COLO829 (cell line): ENCODE measurements at regions not wholly inside any gene's neighbourhood (a gene's known extent, or its start where the extent isn't known, plus 50 kb on each side); places are given as distances from the start of the nearest gene placed in this dataset.
A peak's percentile ranks its signal among the peaks of the same experiment; 100 is the strongest.

Experiments used
- DNase-seq: peaks from one replicate; pipeline ENCODE4 v3.0.0; 2012; ENCODE audit warnings: low spot score

GRCh38 chr4:15130441-15130840 lies 128.2 kb downstream of the CPEB2 start:
- DNase-seq: no peak

DNA sequence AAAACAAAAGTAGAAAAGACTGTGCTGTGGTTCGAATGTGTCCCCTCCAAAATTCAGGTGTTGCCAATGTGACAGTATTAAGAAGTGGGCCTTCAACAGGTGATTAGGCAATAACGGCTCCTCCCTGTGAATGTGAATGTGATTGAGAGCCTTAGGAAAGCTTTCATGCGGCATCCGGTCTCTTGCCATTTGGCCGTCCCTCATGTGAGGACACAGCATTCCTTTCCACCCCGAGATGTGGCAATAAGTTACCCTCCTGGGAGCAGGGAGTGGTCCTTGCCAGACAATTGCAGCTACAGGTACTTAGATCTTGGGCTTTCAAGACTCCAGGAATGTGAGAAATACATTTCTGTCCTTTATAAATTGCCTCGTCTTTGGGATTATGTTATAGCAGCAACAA lies 129.3 kb downstream of the CPEB2 start:
- no peak for DNase-seq

DNA sequence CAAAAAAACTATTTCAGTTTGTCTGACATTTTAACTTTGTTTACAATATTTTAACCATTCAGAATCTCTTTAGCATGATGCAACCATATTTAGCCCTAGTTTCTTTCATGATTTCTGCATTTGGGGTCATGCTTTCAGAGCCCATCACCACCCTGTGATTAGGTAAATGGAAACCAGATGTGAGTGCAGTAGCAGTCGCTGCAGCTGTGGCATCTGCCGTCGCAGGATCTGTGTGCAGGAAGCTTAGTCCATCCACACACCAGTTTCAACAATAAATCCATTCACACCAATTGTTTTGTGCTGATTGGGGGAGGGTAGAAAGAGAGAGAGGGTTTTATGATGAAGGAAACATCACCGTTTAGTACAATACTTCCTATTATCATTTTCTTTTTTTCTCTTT lies 130.5 kb downstream of the CPEB2 start:
- peak; percentile 7 for DNase-seq

- no peak for DNase-seq
Observed at GRCh38 chr4:15139599-15139998, 137.3 kb downstream of the CPEB2 start.

DNA sequence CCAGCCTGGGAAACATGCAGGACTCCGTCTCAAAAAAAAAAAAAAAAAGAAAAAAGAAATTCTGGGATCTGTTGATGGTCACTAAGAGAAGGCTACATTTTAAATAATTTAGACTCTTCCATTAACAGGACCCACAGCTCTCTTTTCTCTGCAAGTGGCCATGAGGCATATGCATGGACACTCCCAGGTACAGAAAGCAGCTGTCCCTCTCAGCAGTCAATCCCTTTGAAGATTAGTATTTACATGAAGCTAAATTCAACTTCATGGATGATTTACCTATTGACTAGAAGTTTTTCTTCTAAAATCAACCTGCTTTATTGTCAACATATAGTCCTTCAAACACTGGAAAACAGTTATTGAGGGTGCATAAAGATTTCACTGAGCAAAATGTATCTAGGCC lies 139.9 kb downstream of the CPEB2 start:
- DNase-seq: no peak

- no peak for DNase-seq
Observed at GRCh38 chr4:15143551-15143950, 141.3 kb downstream of the CPEB2 start.

GRCh38 chr4:15144249-15144966 lies 142.1 kb downstream of the CPEB2 start:
- no peak for DNase-seq

- DNase-seq: no peak
Observed at GRCh38 chr4:15144967-15145295, 142.7 kb downstream of the CPEB2 start.

DNA sequence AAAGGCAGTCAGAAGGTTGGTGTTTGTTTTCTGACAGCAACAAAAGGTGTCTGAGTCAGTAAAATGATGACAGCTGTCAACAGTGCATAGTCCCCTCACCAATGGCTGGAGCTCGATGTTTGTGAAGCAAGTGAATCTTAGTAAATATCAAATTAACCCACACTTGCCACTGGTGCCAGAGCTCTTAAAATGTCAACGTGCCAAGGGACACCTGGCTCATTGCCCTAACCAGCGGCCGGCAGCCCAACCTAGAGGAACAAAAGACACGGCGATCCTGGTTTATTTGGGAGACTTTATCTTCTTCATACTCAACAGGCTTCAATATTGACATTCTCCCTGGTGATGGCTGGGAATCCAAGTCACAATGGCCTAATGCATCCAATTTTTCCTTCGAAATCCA lies 143.4 kb downstream of the CPEB2 start:
- no peak for DNase-seq

DNA sequence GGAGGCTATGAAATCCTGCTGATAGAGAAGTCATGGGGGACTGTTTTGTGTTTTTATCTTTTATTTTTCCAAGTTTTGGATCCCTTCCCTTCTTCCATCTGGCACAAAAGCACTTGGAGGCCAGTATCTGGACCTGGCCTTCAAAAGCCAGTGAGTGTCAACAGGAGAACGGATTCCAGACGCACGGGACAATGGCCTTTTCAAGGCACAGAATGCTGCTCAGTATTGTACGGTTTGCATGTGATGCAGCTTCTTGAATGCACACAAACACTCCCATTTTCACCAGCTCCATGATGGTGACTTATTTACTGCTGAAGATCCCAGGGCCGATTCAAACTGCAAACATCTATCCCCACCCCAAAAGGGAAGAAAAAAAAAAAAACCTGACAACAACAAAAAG lies 145.4 kb downstream of the CPEB2 start:
- DNase-seq: no peak

- no peak for DNase-seq
Observed at GRCh38 chr4:15148199-15148598, 145.9 kb downstream of the CPEB2 start.

- no peak for DNase-seq
Observed at GRCh38 chr4:15148691-15149090, 146.4 kb downstream of the CPEB2 start.

GRCh38 chr4:15149234-15149838 lies 147.1 kb downstream of the CPEB2 start:
- DNase-seq: no peak

- DNase-seq: peak; percentile 45
Observed at GRCh38 chr4:15149839-15150592, 147.7 kb downstream of the CPEB2 start.

GRCh38 chr4:15150631-15151030 lies 148.3 kb downstream of the CPEB2 start:
- DNase-seq: no peak

DNA sequence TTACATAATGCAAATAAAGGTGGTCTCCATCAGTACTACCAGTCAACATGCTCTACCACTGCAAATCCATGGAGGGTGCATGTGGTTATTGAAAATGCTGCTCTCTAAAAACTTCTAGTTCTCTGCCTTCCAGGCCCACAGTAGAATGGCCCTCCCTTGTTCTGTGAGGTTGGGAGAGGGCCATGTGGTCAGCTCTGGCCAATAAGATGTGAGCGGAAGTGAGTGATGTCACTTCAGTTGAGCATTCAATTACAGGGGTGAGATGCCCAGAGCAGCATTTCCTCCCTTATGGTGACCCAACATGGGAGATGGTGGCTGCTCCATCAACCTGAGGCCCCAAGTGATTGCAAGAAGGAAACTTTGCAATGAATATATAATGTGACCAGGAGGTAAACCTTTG lies 148.8 kb downstream of the CPEB2 start:
- DNase-seq: no peak

GRCh38 chr4:15153662-15154061 lies 151.4 kb downstream of the CPEB2 start:
- no peak for DNase-seq

- DNase-seq: no peak
Observed at GRCh38 chr4:15158406-15159091, 156.3 kb downstream of the CPEB2 start.

- no peak for DNase-seq
Observed at GRCh38 chr4:15159477-15160019, 157.3 kb downstream of the CPEB2 start.

GRCh38 chr4:15161439-15161838 lies 159.2 kb downstream of the CPEB2 start:
- no peak for DNase-seq

- DNase-seq: no peak
Observed at GRCh38 chr4:15162046-15162445, 159.8 kb downstream of the CPEB2 start.

DNA sequence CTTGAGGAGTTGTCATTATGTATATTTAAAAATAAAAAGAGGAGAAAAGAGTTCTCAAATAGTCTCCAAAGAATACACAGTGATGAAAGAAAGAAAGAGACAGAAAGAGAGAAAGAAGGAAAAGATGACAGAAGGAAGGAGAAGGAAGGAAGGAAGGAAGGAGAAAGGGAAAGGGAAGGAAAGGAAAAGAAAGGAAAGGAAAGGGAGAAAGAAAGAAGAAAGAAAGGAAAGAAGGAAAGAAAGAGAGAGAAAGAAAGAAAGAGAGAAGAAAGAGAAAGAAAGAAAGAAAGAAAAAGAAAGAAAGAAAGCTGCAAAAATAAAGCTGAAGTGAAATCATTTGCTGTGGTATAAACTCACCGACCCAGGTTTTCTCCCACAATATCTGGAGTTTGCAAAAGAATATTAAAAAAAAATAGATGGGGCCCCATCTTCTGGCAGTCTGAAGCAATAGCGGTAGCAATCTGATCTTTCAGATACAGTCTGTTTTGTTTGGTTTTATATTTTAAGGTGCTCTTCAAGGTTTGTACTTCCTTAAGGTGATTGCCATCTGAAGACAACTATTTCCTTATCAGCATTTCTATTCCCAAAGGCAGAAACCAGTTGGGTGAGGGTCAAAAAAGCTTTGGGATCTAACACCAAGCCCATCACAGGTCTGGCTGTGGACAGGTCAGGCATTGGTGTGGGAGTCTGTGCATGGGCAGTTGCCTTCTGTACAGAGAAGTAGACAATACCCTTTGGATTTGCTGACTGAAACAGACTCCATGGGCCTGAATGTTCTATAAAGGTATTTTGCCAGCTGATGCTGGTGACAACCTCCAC lies 160.4 kb downstream of the CPEB2 start:
- no peak for DNase-seq
